HG03439 (cell line): ENCODE measurements at regions not wholly inside any gene's neighbourhood (a gene's known extent, or its start where the extent isn't known, plus 50 kb on each side); places are given as distances from the start of the nearest gene placed in this dataset.
A peak's percentile ranks its signal among the peaks of the same experiment; 100 is the strongest.

Experiments
- ATAC-seq: cut with Tn5 transposase; IDR thresholded peaks from one replicate; pipeline ENCODE4 v1.9.1; 2021; ENCODE audit warnings: mild to moderate bottlenecking, moderate library complexity; ENCODE audit not compliant: unreplicated experiment

- no peak for ATAC-seq
Observed at GRCh38 chr16:51816929-51817328, 665.9 kb upstream of the SALL1 start.

GRCh38 chr16:51815523-51815922, 664.5 kb upstream of the SALL1 start:
- ATAC-seq = no peak

GRCh38 chr16:51814617-51815016, 663.5 kb upstream of the SALL1 start:
- no peak for ATAC-seq

- no peak for ATAC-seq
Observed at GRCh38 chr16:51813609-51814008, 662.5 kb upstream of the SALL1 start.

- no peak for ATAC-seq
Observed at GRCh38 chr16:51812945-51813344, 661.9 kb upstream of the SALL1 start.

- no peak for ATAC-seq
Observed at GRCh38 chr16:51807551-51807950, 656.5 kb upstream of the SALL1 start.

GRCh38 chr16:51801635-51802034, 650.6 kb upstream of the SALL1 start:
- no peak for ATAC-seq

- no peak for ATAC-seq
Observed at GRCh38 chr16:51797669-51798259, 646.7 kb upstream of the SALL1 start.

- no peak for ATAC-seq
Observed at GRCh38 chr16:51779240-51779639, 628.2 kb upstream of the SALL1 start.

- no peak for ATAC-seq
Observed at GRCh38 chr16:51773071-51773890, 622.2 kb upstream of the SALL1 start.

GRCh38 chr16:51766739-51767138, 615.7 kb upstream of the SALL1 start:
- ATAC-seq = no peak

- ATAC-seq = no peak
Observed at GRCh38 chr16:51763072-51763661, 612.1 kb upstream of the SALL1 start.

GRCh38 chr16:51762081-51762996, 611.3 kb upstream of the SALL1 start:
- peak; percentile 82 for ATAC-seq

- ATAC-seq = no peak
Observed at GRCh38 chr16:51761001-51761400, 609.9 kb upstream of the SALL1 start.

GRCh38 chr16:51759999-51760398, 608.9 kb upstream of the SALL1 start:
- no peak for ATAC-seq

GRCh38 chr16:51759329-51759728, 608.3 kb upstream of the SALL1 start:
- no peak for ATAC-seq

GRCh38 chr16:51757921-51758479, 606.9 kb upstream of the SALL1 start:
- ATAC-seq = no peak

- no peak for ATAC-seq
Observed at GRCh38 chr16:51757505-51757904, 606.4 kb upstream of the SALL1 start.

- no peak for ATAC-seq
Observed at GRCh38 chr16:51757124-51757470, 606.0 kb upstream of the SALL1 start.

- no peak for ATAC-seq
Observed at GRCh38 chr16:51756447-51757123, 605.5 kb upstream of the SALL1 start.
